SK-N-SH treated with all-trans-retinoic acid at 6 μM for 48 hours (cell line): ENCODE measurements at regions not wholly inside any gene's neighbourhood (a gene's known extent, or its start where the extent isn't known, plus 50 kb on each side); places are given as distances from the start of the nearest gene placed in this dataset.
"Not testable (repeated sequence)": the region's sequence is repeated elsewhere in the genome, so short reads cannot be mapped to it uniquely, and the experiment has no call there.

Experiments
- CSRNP3 ChIP-seq: fragments of 250-450 bp; sonication (Bioruptor Pico); IDR thresholded peaks from 2 replicates; pipeline ENCODE4 v1.5.1; 2021; ENCODE audit warnings: mild to moderate bottlenecking, moderate library complexity
- GLIS3 ChIP-seq: fragments of 250-450 bp; sonication (Bioruptor Pico); IDR thresholded peaks from 2 replicates; pipeline ENCODE4 v1.5.0; 2020; ENCODE audit warnings: mild to moderate bottlenecking, moderate library complexity
- ISL1 ChIP-seq: fragments of 250-450 bp; sonication (Bioruptor Pico); IDR thresholded peaks from 2 replicates; pipeline ENCODE4 v2.1.2; 2022; ENCODE audit warnings: mild to moderate bottlenecking, moderate library complexity
- PATZ1 ChIP-seq: fragments of 250-450 bp; sonication (Bioruptor Pico); IDR thresholded peaks from 2 replicates; pipeline ENCODE4 v1.8.0; 2020; ENCODE audit warnings: mild to moderate bottlenecking, moderate library complexity, borderline replicate concordance
- SNAI2 ChIP-seq: fragments of 250-450 bp; sonication (Bioruptor Pico); IDR thresholded peaks from 2 replicates; pipeline ENCODE4 v1.5.0; 2020; ENCODE audit warnings: mild to moderate bottlenecking, moderate library complexity
- TOX ChIP-seq: fragments of 250-450 bp; sonication (Bioruptor Pico); IDR thresholded peaks from 2 replicates; pipeline ENCODE4 v1.8.0; 2021; ENCODE audit warnings: mild to moderate bottlenecking, moderate library complexity, borderline replicate concordance
- TSHZ2 ChIP-seq: fragments of 250-450 bp; sonication (Bioruptor Pico); IDR thresholded peaks from 2 replicates; pipeline ENCODE4 v1.5.0; 2020; ENCODE audit warnings: mild to moderate bottlenecking, moderate library complexity
- ZC3H10 ChIP-seq: fragments of 250-450 bp; sonication (Bioruptor Pico); IDR thresholded peaks from 2 replicates; pipeline ENCODE4 v1.5.1; 2021; ENCODE audit warnings: mild to moderate bottlenecking, moderate library complexity
- ZFP30 ChIP-seq: fragments of 450-650 bp; formaldehyde crosslinking; IDR thresholded peaks from 2 replicates; pipeline ENCODE4 v1.5.0; 2022; ENCODE audit warnings: mild to moderate bottlenecking, moderate library complexity
- ZNF8 ChIP-seq: fragments of 450-650 bp; formaldehyde crosslinking; IDR thresholded peaks from 2 replicates; pipeline ENCODE4 v1.5.0; 2020; ENCODE audit warnings: mild to moderate bottlenecking, moderate library complexity

GRCh38 chr21:31787691-31788090, 55.8 kb upstream of the SCAF4 start:
- TF ChIP-seq PATZ1; ZFP30; TOX (CRISPR knock-in tag); ZC3H10 (CRISPR knock-in tag); TSHZ2 (CRISPR knock-in tag); ZNF8; GLIS3; ISL1 (CRISPR knock-in tag); SNAI2 (CRISPR knock-in tag); CSRNP3: not testable (repeated sequence)
